ENCODE measurements at regions not wholly inside any gene's neighbourhood (a gene's known extent, or its start where the extent isn't known, plus 50 kb on each side); places are given as distances from the start of the nearest gene placed in this dataset.

- no peaks in the 10 kb centered on the region for H3K36me3 ChIP-seq
- no peaks in the 10 kb centered on the region for H3K9me3 ChIP-seq (ENCODE audit: severe bottlenecking)
- DNase-seq: no peak
- no peak for TF ChIP-seq CTCF (IDR thresholded peaks at IDR 0.05; ENCODE audit: low read depth, low read length)
- no peak overlapping the region for H3K27ac ChIP-seq
- no peaks in the 10 kb centered on the region for H3K27me3 ChIP-seq (ENCODE audit: insufficient read depth, low read depth, severe bottlenecking)
- H3K4me3 ChIP-seq (ENCODE audit: low read depth, low read length): no peak overlapping the region
These were observed 66.8 kb upstream of the RFC3 start for GRCh38 chr13:33751151-33751550.

GRCh38 chr13:33752094-33752493, 65.9 kb upstream of the RFC3 start:
- Histone ChIP-seq H3K36me3 (no peaks in the 10 kb centered on the region), H3K27me3 (ENCODE audit: insufficient read depth, low read depth, severe bottlenecking) (no peaks in the 10 kb centered on the region), H3K27ac (no peak overlapping the region), H3K4me3 (ENCODE audit: low read depth, low read length) (no peak overlapping the region), H3K9me3 (ENCODE audit: severe bottlenecking) (no peaks in the 10 kb centered on the region)
- DNase-seq: no peak
- TF ChIP-seq CTCF (IDR thresholded peaks at IDR 0.05; ENCODE audit: low read depth, low read length): no peak

GRCh38 chr13:33752597-33752996, 65.4 kb upstream of the RFC3 start:
- TF ChIP-seq CTCF (IDR thresholded peaks at IDR 0.05; ENCODE audit: low read depth, low read length): no peak
- DNase-seq: no peak
- no peak overlapping the region for H3K4me3 ChIP-seq (ENCODE audit: low read depth, low read length)
- no peaks in the 10 kb centered on the region for H3K9me3 ChIP-seq (ENCODE audit: severe bottlenecking)
- H3K27ac ChIP-seq: no peak overlapping the region
- no peaks in the 10 kb centered on the region for H3K27me3 ChIP-seq (ENCODE audit: insufficient read depth, low read depth, severe bottlenecking)
- no peaks in the 10 kb centered on the region for H3K36me3 ChIP-seq

GRCh38 chr13:33756929-33757328, 61.0 kb upstream of the RFC3 start:
- no peak for TF ChIP-seq CTCF (IDR thresholded peaks at IDR 0.05; ENCODE audit: low read depth, low read length)
- no peaks in the 10 kb centered on the region for H3K36me3 ChIP-seq
- no peak for DNase-seq
- H3K9me3 ChIP-seq (ENCODE audit: severe bottlenecking): no peaks in the 10 kb centered on the region
- H3K27me3 ChIP-seq (ENCODE audit: insufficient read depth, low read depth, severe bottlenecking): no peaks in the 10 kb centered on the region
- no peak overlapping the region for H3K4me3 ChIP-seq (ENCODE audit: low read depth, low read length)
- H3K27ac ChIP-seq: no peak overlapping the region

- TF ChIP-seq CTCF (IDR thresholded peaks at IDR 0.05; ENCODE audit: low read depth, low read length): no peak
- no peak for DNase-seq
- Histone ChIP-seq H3K27me3 (ENCODE audit: insufficient read depth, low read depth, severe bottlenecking) (no peaks in the 10 kb centered on the region), H3K4me3 (ENCODE audit: low read depth, low read length) (no peak overlapping the region), H3K9me3 (ENCODE audit: severe bottlenecking) (no peaks in the 10 kb centered on the region), H3K36me3 (no peaks in the 10 kb centered on the region), H3K27ac (no peak overlapping the region)
These were observed 60.2 kb upstream of the RFC3 start for GRCh38 chr13:33757713-33758112.

GRCh38 chr13:33758113-33758512, 59.8 kb upstream of the RFC3 start:
- Histone ChIP-seq H3K9me3 (ENCODE audit: severe bottlenecking) (no peaks in the 10 kb centered on the region), H3K36me3 (no peaks in the 10 kb centered on the region), H3K27me3 (ENCODE audit: insufficient read depth, low read depth, severe bottlenecking) (no peaks in the 10 kb centered on the region), H3K27ac (no peak overlapping the region), H3K4me3 (ENCODE audit: low read depth, low read length) (no peak overlapping the region)
- TF ChIP-seq CTCF (IDR thresholded peaks at IDR 0.05; ENCODE audit: low read depth, low read length): no peak
- DNase-seq: no peak

All from WERI-Rb-1 (cell line).